KMS-11 (cell line): ENCODE measurements at regions not wholly inside any gene's neighbourhood (a gene's known extent, or its start where the extent isn't known, plus 50 kb on each side); places are given as distances from the start of the nearest gene placed in this dataset.

Experiments
- H2AFZ ChIP-seq: fragments of 200-600 bp; sonication (generic); 2 replicates; pipeline ENCODE4 v1.6.1; 2016; ENCODE audit warnings: antibody characterized with exemption, mixed run types, low read depth
- H3K27ac ChIP-seq: fragments of 200-600 bp; sonication (generic); 2 replicates; pipeline ENCODE4 v1.6.1; 2016; ENCODE audit warnings: mild to moderate bottlenecking, mixed run types
- H3K27me3 ChIP-seq: fragments of 200-600 bp; sonication (generic); 2 replicates; pipeline ENCODE4 v1.6.1; 2017; ENCODE audit warnings: mild to moderate bottlenecking, low read depth, mixed run types, moderate library complexity; ENCODE audit not compliant: insufficient read depth
- H3K36me3 ChIP-seq: fragments of 200-600 bp; sonication (generic); 2 replicates; pipeline ENCODE4 v1.6.1; 2017; ENCODE audit warnings: mild to moderate bottlenecking, mixed run types; ENCODE audit not compliant: insufficient read depth
- H3K4me1 ChIP-seq: fragments of 200-600 bp; sonication (generic); 2 replicates; pipeline ENCODE4 v1.6.1; 2016; ENCODE audit warnings: mild to moderate bottlenecking, low read depth, mixed run types; ENCODE audit not compliant: poor library complexity, severe bottlenecking
- H3K4me2 ChIP-seq: fragments of 200-600 bp; sonication (generic); 2 replicates; pipeline ENCODE4 v1.7.0; 2016; ENCODE audit warnings: mild to moderate bottlenecking, mixed run types
- H3K4me3 ChIP-seq: fragments of 200-600 bp; sonication (generic); IDR thresholded peaks from 2 replicates; pipeline ENCODE4 v1.6.1; 2017; ENCODE audit warnings: low read depth, low read length, mixed read lengths; ENCODE audit not compliant: insufficient read depth
- H3K79me2 ChIP-seq: fragments of 200-600 bp; sonication (generic); 2 replicates; pipeline ENCODE4 v1.6.1; 2016; ENCODE audit warnings: low read depth, mixed run types; ENCODE audit not compliant: insufficient read depth
- H3K9ac ChIP-seq: fragments of 200-600 bp; sonication (generic); 2 replicates; pipeline ENCODE4 v1.6.1; 2016; ENCODE audit warnings: mild to moderate bottlenecking, mixed run types
- H4K20me1 ChIP-seq: fragments of 200-600 bp; sonication (generic); 2 replicates; pipeline ENCODE4 v1.6.1; 2016; ENCODE audit warnings: mild to moderate bottlenecking, mixed run types; ENCODE audit not compliant: insufficient read depth
- TF ChIP-seq, protein P1 (sequence below): fragments of 200-600 bp; sonication (generic); conservative IDR thresholded peaks from 2 replicates; pipeline ENCODE4 v1.6.1; 2017; ENCODE audit warnings: low read depth, mild to moderate bottlenecking, antibody characterized with exemption, low read length, moderate library complexity, mixed read lengths

DNA sequence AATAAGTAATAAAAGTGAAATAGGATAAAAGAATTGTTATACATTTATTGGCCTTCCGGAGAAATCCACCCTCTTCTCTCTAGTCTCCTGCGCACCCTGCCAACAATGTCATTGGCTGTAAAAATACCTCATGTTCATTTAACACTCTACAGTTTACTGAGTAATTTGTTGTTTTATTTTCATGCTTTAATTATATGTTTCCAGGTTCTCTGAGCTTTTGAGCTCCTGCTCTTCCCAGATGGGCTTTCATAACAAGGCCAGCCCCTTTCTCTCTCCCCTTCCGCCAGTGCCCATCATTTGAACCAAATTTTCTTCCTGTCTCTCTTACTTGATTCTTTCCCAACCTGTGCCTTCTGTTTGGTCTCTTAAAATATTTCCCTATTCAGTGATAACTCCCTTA lies 144.6 kb upstream of the PRSS1 start:
- Histone ChIP-seq H3K9ac (no peak overlapping the region), H3K4me3 (no peak overlapping the region), H4K20me1 (no peaks in the 10 kb centered on the region), H3K79me2 (no peaks in the 10 kb centered on the region), H3K27me3 (no peaks in the 10 kb centered on the region), H3K27ac (no peak overlapping the region), H3K36me3 (no peaks in the 10 kb centered on the region), H2AFZ (no peak overlapping the region), H3K4me1 (peaks cover 11% of the 10 kb centered on the region), H3K4me2 (no peak overlapping the region)
- TF ChIP-seq, protein P1, sequence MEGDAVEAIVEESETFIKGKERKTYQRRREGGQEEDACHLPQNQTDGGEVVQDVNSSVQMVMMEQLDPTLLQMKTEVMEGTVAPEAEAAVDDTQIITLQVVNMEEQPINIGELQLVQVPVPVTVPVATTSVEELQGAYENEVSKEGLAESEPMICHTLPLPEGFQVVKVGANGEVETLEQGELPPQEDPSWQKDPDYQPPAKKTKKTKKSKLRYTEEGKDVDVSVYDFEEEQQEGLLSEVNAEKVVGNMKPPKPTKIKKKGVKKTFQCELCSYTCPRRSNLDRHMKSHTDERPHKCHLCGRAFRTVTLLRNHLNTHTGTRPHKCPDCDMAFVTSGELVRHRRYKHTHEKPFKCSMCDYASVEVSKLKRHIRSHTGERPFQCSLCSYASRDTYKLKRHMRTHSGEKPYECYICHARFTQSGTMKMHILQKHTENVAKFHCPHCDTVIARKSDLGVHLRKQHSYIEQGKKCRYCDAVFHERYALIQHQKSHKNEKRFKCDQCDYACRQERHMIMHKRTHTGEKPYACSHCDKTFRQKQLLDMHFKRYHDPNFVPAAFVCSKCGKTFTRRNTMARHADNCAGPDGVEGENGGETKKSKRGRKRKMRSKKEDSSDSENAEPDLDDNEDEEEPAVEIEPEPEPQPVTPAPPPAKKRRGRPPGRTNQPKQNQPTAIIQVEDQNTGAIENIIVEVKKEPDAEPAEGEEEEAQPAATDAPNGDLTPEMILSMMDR, result no peak

DNA sequence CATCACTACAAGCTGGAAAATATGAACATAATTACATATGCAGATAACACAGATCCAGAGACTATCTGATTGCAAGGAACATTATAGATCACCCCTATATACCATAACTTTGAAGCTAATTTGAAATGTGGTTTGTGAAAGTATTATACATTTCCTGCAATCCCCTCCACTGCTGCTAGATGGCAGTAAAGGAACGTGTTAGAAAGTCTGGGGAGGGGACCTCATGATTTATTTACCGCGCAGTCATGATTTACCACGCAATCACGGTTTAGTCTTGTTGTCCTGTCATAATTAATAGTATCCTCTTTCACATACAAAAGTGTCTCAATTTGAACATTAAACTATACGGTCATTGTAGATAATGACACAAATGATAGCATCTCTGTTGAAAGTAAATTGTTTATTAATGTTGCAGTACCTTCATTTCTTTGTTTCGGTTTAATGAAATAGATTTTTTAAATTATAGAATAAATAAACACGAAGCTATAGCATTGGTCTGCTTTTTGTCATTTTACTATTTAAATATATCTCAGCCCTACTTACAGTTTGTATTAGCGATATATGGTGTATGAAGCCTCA lies 145.3 kb upstream of the PRSS1 start:
- peak overlapping the region; percentile 41; the same call in 1 of the 2 replicates for H2AFZ ChIP-seq

DNA sequence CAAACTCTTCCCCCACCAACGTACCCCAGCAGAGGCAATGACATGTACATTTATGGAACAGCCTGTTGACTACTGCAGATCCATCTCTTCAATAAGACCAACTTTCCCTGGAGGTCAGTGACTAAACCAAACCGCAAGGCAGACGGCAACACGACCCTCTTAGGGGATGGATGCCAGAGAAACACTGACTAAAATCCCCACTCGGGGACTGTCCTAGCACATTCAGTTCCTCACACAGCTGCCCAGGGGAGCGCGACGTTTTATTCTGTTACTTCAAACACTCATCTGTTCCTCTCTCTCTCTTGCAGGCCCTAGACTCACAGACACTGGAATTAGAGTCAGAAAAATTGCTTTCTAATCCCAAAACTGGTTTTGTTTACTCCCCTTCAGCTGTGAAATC lies 146.5 kb upstream of the PRSS1 start:
- H3K4me2 ChIP-seq, result no peak overlapping the region
- H3K4me3 ChIP-seq, result no peak overlapping the region
- no peaks in the 10 kb centered on the region for H3K79me2 ChIP-seq
- no peak overlapping the region for H3K27ac ChIP-seq
- no peak overlapping the region for H3K9ac ChIP-seq
- no peak overlapping the region for H2AFZ ChIP-seq
- no peaks in the 10 kb centered on the region for H4K20me1 ChIP-seq
- no peaks in the 10 kb centered on the region for H3K36me3 ChIP-seq
- TF ChIP-seq, protein P1, result no peak
- no peaks in the 10 kb centered on the region for H3K27me3 ChIP-seq
- peaks cover 2% of the 10 kb centered on the region for H3K4me1 ChIP-seq

More for the DNA sequence above, 145.3 kb upstream of the PRSS1 start:
- H3K4me2 ChIP-seq, result peak overlapping the region; percentile 61
- H3K9ac ChIP-seq, result no peak overlapping the region
- H3K4me1 ChIP-seq, result peaks cover 11% of the 10 kb centered on the region
- H3K79me2 ChIP-seq, result no peaks in the 10 kb centered on the region
- H3K27ac ChIP-seq, result no peak overlapping the region
- H3K27me3 ChIP-seq, result no peaks in the 10 kb centered on the region
- H3K36me3 ChIP-seq, result no peaks in the 10 kb centered on the region
- TF ChIP-seq, protein P1, result peak; percentile 94
- H3K4me3 ChIP-seq, result no peak overlapping the region
- H4K20me1 ChIP-seq, result no peaks in the 10 kb centered on the region

DNA sequence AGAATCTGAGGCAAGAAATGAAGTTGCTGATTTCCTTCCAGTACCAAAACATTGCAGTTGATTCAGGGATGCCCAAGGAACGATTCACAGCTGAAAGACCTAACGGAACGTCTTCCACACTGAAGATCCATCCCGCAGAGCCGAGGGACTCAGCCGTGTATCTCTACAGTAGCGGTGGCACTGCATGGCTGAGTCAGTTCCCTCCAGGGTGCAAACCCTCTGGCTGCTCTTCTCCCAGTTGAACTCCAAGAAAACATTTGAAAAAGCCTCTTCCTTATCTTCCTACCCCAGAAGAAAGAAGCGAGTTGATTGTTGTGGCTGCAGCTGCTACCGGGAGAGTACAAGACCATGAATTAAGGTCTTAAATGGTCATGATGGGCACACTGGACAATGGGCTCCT lies 147.1 kb upstream of the PRSS1 start:
- H3K79me2 ChIP-seq, result no peaks in the 10 kb centered on the region
- no peak overlapping the region for H3K27ac ChIP-seq
- H4K20me1 ChIP-seq, result no peaks in the 10 kb centered on the region
- no peak overlapping the region for H3K9ac ChIP-seq
- H3K4me3 ChIP-seq, result no peak overlapping the region
- no peak overlapping the region for H2AFZ ChIP-seq
- H3K36me3 ChIP-seq, result no peaks in the 10 kb centered on the region
- H3K4me2 ChIP-seq, result no peak overlapping the region
- no peaks in the 10 kb centered on the region for H3K27me3 ChIP-seq
- TF ChIP-seq, protein P1, result no peak
- H3K4me1 ChIP-seq, result peaks cover 2% of the 10 kb centered on the region
